GM18502 (cell line): ENCODE measurements at regions not wholly inside any gene's neighbourhood (a gene's known extent, or its start where the extent isn't known, plus 50 kb on each side); places are given as distances from the start of the nearest gene placed in this dataset.
"Not testable (repeated sequence)": the region's sequence is repeated elsewhere in the genome, so short reads cannot be mapped to it uniquely, and the experiment has no call there.

Experiments used
- ATAC-seq: cut with Tn5 transposase; IDR thresholded peaks from one replicate; pipeline ENCODE4 v1.9.1; 2021; ENCODE audit warnings: mild to moderate bottlenecking; ENCODE audit not compliant: unreplicated experiment, poor library complexity

- ATAC-seq, result peak; percentile 77
These were observed 100.1 kb upstream of the SPATA12 start for GRCh38 chr3:56960234-56960917.

- no peak for ATAC-seq
These were observed 101.6 kb upstream of the SPATA12 start for GRCh38 chr3:56958879-56959278.

- no peak for ATAC-seq
These were observed 102.9 kb upstream of the SPATA12 start for GRCh38 chr3:56957522-56957921.

DNA sequence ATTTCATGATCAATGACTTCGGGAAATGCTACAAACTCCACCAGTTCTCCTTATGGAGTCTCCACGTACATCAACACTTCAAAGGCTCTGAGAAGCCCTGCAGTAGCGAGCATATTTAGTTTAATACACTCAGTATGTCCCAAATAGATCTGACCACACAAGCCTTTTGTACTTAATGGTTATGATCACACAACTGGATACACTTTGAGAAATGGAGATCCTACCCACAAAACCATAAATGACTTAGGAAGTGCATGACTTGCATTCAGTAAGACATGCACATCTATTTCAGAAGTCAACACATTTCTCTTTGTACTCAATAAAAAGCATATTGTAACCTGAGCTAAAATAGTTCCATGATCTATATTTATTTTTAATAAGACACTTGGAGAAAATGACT, 103.6 kb upstream of the SPATA12 start:
- no peak for ATAC-seq

DNA sequence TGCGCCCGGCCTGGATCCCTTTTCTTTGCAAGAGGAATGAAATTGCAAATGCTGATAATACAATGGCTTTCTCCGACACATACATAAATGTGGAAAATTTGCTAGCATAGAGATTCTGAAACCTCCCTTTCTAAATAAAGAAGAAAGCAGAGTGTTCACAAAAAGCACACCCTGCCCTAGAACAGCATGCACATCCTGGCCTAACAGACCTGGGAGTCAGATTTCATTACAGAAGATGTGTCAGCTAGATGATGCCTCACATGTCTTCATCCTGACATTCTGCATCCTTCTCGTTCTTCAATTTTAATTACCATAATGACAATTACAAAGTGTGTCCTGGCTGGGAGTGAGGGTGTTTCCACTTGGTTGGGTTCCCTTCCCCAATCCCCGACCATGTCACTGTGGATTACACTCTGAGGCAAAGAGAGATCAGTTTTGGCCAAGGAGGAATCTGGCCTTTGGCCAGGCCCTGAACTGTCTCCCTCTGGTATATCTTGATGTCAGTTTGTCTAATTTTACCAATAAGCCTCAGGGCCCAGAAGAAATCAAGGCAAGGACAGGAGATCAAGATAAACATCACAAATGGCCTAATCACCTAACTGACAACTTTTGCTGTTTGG, 104.9 kb upstream of the SPATA12 start:
- ATAC-seq, result no peak

DNA sequence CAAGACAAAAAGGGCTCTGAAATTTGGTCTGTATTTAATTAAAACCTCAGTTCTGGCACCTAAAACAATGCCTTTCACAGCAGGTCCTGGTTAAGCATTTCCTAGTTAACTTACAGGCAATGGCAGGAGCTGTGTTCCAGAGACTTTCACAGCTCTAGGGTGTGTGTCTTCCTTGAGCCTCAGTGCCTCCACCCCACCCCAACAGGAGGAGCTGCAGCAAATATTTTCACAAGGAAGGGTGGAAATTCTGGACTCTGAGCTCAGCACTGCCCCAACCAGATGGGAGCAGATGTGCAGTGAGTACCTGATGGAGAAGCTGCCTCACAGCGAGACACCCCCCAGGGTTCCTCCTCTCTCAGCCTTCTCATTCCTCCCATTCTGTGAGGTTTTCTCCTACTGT, 106.3 kb upstream of the SPATA12 start:
- ATAC-seq, result no peak

GRCh38 chr3:56952846-56953245, 107.6 kb upstream of the SPATA12 start:
- ATAC-seq, result no peak

DNA sequence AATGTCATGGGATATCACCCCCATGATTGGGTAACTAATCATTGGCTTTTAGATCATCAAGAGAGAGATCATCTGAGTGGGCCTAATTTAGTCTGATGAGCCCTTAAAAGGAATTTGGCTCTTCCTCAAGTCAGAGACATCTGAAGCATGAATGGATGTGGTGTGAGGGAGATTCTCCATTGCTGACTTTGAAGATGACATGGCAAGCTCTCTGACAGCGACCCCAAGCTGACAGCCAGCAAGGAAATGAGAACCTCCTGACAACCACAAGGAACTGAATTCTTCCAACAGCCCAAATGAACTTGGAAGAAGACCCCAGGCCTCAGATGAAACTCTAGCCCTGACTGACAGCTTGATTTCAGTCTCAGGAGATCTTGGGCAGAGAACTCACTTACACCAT, 108.4 kb upstream of the SPATA12 start:
- no peak for ATAC-seq

GRCh38 chr3:56951366-56951765, 109.1 kb upstream of the SPATA12 start:
- ATAC-seq, result no peak

DNA sequence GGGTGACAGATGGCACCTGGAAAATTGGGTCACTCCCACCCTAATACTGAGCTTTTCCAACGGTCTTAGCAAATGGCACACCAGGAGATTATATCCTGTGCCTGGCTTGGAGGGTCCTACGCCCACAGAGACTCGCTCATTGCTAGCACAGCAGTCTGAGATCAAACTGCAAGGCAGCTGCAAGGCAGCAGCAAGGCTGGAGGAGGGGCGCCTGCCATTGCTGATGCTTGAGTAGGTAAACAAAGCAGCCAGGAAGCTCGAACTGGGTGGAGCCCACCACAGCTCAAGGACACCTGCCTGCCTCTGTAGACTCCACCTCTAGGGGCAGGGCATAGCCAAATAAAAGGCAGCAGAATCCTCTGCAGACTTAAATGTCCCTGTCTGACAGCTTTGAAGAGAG, 115.1 kb upstream of the SPATA12 start:
- not testable (repeated sequence) for ATAC-seq

DNA sequence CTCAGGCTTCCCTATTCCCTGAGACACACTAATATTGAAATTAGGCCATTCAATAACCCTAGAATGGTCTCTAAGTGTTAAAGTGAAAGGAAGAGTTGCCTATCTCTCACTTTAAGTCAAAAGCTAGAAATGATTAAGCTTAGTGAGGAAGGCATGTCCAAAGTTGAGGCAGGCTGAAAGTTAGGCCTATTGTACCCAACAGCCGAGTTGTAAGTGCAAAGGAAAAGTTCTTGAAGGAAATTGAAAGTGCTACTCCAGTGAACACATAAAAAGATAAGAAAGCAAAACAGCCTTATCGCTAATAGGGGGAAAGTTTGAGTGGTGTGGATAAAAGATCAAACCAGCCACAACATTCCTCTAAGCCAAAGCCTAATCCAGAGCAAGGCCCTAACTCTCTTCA, 117.9 kb upstream of the SPATA12 start:
- ATAC-seq, result no peak

DNA sequence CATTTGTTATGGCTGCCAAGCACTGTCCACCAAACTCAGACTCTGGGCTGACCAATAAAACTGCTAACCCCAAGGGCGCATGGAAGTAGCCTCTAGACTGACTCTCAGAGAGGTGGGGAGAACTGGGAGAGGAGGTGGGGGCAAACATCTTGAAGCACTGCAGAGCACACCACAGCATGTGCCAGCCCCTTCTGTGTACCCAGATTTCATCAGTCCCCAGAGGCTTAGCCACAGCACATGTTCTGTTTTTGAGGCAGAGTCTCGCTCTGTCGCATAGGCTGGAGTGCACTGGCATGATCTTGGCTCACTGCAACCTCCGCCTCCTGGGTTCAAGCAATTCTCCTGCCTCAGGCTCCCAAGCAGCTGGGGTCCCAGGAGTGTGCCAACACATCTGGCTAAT, 119.5 kb upstream of the SPATA12 start:
- ATAC-seq, result no peak

GRCh38 chr3:56940321-56940720, 120.1 kb upstream of the SPATA12 start:
- no peak for ATAC-seq

GRCh38 chr3:56939834-56940233, 120.6 kb upstream of the SPATA12 start:
- ATAC-seq, result no peak

DNA sequence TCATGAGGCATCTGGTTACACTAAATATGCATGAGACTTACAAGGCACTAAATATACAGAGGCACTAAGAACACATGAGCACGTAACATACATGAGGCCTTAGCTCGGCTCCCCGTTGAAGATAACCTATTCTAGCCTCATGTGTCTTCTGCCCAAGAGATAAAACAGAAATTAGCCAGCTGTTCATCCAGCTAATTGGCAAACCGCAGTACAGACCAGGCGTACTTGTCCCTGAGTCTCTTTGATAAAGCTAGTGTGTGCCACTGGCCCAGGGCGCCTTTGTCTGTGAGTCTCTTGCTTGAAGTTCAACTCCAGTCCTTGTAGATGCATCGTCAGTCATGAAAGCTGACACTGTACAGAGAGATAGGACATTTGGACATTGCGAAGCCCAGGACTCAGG, 121.9 kb upstream of the SPATA12 start:
- ATAC-seq, result no peak

GRCh38 chr3:56937580-56937979, 122.9 kb upstream of the SPATA12 start:
- ATAC-seq, result no peak

- ATAC-seq, result no peak
These were observed 124.7 kb upstream of the SPATA12 start for GRCh38 chr3:56935811-56936210.

GRCh38 chr3:56934481-56934880, 126.0 kb upstream of the SPATA12 start:
- not testable (repeated sequence) for ATAC-seq

GRCh38 chr3:56933803-56934202, 126.7 kb upstream of the SPATA12 start:
- ATAC-seq, result no peak

GRCh38 chr3:56932866-56933265, 127.6 kb upstream of the SPATA12 start:
- ATAC-seq, result no peak

- no peak for ATAC-seq
These were observed 128.6 kb upstream of the SPATA12 start for GRCh38 chr3:56931836-56932235.

DNA sequence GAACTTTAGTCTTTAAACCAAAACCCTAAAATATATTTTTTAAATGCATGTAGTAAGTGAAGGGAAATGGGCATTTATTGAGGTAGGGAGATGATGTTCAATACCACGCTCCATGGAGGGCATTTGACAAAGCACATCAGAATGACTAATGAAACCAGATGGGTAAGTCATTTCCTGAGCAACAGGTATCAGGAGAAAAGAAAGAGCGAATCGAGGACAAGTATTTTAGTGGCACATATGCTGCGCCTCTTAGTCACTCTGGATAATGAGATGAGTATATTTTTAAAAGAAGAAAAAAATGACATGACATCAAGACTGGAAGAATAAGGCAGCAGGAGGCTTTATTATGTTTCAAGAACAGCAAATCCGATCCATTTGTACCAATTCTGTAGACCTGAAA, 129.0 kb upstream of the ARHGEF3 start:
- no peak for ATAC-seq
